GM21360 (cell line): ENCODE measurements at regions not wholly inside any gene's neighbourhood (a gene's known extent, or its start where the extent isn't known, plus 50 kb on each side); places are given as distances from the start of the nearest gene placed in this dataset.

Source experiments
- ATAC-seq: cut with Tn5 transposase; IDR thresholded peaks from one replicate; pipeline ENCODE4 v1.9.1; 2021; ENCODE audit warnings: mild to moderate bottlenecking, moderate library complexity; ENCODE audit not compliant: unreplicated experiment

DNA sequence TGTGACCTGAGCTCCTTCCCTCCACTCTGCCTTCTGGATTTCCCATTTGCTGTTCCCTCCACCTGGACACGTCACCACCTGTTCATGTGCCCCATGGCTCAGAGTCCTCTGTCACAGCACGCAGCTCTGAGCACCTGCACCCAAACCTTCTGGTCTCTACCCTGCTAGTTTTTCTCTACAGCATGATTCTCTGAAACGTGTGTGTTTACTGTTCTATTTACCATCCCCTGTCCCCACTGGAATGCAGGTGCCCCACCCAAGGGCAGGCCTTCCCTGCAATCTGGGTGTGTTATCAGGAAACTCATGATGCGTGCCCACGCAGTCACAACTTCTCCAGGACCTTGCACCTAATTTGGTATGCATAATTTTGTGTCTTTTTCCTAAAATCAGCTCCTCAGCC, 284.4 kb upstream of the IGFBP3 start:
- ATAC-seq = no peak

DNA sequence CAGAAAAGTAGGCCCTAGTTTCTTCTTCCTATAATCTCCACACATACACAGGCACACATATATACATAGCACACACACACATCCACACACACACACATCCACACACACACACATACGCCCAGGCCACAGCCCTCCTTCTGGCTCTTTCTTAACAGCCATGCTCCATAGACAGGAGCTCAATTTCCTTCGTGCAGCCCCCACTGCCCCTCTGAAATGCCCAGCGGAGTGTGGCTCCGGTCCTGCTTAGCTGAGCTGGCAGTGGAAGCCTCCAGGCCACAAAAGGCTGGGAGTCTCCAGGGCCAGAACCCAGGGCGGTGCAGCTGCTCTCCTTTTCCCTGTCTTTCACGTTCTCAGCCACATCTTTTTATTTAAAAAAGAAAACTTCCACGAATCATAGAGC, 282.9 kb upstream of the IGFBP3 start:
- no peak for ATAC-seq

DNA sequence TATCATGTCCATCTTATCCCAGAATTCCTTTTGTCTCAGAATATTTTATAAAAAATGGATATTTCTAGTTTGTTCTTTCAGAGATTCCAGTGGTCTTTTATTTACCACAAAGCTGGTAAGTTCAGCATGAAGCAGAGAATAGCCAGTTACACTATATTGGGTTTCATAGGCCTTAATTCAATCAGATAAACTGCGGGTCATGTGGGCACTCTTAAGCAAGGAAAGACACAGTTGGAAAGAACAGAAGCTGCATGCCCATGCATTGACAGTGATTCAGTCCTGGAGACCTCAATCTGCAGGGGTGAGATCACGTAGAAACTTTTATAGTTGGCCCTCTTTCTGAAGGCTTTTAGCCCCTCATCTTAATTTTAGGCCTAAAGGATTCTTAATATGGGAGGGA, 281.3 kb upstream of the IGFBP3 start:
- no peak for ATAC-seq

DNA sequence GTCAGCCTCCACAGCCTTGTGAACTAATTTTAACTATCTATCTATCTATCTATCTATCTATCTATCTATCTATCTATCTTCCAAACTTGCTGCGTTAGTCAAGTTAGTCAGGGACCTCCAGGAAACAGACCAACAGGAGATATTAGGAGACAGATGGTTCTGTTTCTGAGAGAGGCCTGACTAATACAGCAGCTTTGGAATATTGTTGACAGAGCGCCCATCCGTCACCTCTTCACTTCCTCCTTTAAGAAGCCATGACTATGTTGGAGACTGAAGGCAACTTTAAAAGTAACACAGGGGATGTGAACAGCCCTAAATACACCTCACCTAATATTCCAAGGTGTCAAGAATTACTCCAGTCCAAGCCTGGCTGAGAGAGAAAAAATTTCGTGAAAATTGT, 280.9 kb upstream of the IGFBP3 start:
- no peak for ATAC-seq

DNA sequence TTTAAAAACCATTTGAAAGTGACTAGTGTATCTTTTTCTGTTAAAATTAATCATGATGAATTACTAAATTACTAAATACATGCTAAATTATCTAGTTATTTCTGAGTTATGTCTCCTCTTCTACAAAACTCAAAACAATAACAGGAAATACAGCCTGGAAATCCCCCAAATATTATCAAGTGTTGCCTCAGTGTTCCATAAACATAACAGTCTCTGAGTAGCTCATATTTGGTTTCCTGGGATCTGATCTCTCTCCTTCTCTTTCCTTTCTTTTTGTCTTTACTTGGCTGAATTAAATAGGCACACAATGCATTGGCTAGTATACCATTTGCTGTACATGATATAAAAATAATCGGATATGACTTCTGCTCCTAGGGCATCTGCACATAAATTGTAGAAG, 277.6 kb upstream of the IGFBP3 start:
- ATAC-seq = no peak

DNA sequence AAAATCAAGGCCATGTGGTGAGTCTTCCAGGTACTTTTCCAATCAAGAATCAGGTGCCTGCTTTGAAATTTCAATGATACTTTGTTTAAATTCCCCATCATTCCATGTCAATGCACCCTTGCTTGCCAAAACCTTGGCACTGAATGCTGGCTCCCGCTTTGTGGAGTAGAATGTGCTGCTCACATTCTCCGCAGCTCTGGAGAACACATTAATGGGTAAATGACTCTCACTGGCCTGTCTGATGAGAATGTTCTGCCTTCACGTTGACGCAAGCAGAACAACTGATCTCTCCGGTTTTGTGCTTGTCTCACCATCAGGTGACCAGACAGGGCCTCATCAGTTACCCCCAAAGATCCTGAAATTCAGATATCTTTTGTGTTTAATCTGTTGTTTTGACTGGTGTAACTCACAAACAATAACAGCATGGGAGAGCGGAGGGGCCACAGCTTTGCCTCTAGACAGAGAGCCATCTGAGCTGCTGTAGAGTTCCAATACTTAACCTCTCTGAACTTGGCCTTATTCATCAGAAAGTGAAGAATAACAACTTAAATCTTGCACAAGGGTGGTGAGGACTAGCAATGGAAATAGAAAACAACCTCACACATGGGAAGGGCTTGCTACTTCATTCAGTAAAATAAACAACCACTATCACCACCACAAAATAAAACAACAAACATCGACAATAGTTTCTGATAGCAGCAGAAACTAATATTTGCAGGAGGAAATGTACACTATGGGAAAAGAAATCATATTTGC, 276.9 kb upstream of the IGFBP3 start:
- ATAC-seq = no peak

DNA sequence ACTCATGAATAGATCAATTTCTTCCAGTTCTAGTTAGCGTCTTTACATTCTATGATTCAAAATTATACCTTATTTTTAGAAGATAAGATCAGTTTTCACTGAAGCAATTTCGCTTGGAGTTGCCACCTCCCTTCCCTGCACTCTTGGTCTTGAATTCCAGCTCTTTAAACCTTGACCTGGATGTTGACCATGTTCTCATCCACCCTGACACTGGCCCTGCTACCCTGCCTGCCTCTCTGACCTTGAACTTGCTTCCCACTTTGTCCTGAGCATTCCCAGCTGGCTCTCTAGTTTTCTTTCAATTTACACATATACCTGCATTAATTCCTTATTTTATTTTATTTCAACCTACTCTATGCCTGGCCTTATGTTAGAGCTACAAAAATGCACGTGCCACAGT, 274.9 kb upstream of the IGFBP3 start:
- ATAC-seq = no peak

DNA sequence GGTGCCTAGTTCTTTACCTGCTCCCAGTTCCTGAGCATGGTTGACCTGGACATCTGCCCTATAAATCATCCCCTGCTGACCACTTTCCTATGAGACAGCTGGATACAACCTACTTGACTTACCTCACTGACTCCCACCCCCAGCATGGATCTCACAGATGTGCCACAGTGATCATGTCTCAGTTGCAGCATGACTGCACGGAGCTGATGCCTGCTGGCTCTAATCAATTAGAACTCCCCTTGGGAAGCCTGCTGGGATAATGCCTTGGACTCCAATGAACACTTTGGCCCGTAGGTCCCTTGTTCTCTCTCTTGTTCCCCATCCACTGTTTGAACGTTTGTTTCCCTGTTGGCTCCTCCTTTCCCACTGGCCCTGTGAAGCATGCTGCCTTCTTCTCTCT, 271.2 kb upstream of the IGFBP3 start:
- ATAC-seq = no peak

DNA sequence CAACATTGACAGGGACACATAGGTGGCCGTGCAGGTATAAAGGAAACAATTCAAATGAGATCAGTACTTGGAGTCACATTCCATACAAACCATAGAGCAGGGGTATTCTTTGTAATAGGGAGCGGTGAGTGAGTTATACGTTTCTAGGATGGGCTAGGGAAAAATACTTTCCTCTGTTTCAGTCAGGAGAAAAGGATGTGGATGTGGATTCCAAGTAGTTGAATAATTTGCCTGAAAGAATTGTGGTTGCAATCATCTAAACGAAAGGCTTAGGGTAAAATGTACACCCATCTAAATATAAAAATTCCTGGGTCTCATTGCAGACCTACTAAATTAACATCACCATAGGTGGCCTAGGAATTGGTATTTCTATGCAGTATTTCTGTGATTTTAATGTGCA, 270.7 kb upstream of the IGFBP3 start:
- no peak for ATAC-seq

DNA sequence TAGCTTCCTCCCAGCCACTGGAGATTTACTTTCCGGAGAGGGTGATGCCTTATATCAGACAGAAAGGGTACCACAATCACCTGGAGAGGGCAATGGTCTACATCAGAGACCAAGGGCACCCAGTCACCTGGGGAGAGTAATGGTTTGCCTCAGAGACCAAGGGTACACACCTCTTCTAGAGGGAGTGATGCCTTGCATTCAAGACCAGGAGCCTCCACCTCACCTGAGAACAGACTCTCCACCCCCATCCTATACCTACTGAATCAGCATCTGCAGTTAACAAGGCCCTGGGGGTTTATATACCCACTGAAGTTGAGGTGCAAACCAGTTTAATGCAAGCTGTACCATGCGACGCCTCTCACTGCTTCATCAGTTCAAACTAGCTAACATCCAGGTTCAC, 270.2 kb upstream of the IGFBP3 start:
- ATAC-seq = no peak

DNA sequence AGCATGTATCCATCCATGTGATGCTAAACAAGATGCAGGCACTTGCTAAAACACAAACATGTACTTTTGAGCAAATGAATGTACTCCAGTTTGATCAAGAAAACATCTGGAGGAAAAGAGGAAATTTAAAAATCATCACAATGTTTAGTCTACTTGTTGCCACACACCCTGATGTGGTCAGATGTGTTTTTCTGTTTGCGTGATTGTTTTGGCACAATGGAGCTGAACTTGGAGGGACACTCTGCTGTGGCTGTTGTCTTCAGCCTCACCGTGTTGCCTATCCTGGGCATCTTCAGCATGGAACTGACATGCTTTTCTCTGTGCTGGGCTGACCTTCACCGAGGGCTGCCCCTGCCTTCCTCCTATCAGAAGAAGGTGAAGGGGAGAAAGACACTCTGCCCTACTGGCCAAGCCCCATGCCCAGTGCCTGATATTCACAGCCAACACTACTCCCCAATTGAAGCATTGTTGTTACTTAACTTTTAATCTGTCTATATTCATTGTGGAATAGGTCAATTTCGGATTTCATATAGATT, 268.3 kb upstream of the IGFBP3 start:
- no peak for ATAC-seq

DNA sequence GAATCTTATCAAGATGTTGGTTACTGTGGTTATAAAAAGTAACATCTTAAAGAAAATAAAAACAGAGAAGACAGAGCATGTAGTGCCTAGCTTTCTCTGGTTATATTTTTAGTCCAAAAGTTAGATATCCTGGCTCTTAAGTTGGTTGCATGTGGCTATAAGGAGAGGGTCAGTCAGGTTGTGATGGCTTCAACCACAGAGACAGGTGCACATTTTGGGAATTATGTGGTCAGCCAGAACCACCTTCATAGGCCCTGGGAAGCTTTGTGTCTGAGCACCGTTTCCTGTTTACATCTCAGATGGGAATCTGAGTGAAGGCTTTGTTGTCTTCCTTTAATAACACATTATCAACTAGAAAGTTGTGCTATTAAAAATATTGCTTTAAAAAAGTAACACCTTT, 265.1 kb upstream of the IGFBP3 start:
- no peak for ATAC-seq

DNA sequence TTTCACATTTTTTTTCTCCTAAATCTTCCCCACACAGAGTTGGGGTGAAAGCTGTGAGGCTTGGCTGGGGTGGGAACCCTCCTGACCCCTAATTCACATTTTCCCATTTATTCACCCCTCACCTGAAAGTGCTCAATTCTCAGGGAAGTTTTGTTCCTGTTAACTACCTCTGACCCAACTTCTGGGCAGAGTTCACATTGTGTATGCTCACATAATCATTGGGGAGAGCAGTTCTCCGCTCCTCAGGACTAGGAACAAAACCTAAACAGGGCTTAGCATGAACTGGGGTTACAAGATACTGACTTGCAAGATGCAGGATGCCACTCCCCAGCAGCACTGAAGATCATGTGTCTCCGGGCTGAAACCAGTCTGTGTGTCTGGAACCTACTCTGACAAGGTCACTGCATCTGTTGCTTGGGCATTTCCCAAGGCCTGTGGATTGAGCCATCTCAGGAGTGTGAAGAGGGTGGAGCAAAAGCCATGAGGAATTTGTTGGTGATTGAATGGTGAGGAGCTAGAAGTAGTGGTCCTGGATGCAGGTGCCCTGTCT, 258.1 kb upstream of the IGFBP3 start:
- ATAC-seq = no peak

DNA sequence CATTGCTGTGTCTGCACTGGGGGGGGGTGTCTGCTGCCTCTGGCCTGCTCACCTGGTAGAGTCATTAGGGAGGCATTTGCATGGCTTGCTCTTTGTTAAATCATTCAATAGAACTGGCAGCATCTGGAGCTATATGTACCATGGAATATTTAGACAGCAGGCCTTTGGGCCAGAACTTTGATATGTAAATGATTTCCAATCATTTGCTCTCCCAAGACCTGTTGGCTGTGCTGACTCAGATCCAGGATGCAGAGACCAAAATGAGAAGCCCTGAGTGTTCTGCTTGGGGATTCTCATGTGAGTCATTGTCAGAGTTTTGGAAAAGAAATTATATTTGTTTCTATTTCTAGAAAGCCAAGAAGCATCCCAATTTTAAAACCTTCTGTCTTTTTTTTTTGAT, 257.6 kb upstream of the IGFBP3 start:
- ATAC-seq = no peak

DNA sequence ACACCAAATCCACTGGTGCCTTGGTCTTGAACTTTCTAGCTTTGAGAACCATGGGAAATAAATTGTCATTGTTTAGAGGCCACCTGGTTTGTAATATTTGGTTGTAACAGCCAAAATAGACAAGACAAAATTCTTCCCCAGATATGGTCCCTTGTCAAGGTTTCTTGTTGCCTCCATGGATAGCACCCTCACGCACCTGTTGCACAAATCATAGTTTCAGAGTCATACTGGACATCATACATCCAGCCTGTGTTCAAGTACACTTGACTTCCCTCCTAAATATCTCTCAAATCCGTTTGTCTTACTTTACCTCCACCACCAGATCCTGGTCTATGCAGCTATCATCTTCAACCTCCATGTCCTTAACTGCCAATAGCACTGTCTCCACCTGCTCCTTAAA, 256.7 kb upstream of the IGFBP3 start:
- no peak for ATAC-seq

DNA sequence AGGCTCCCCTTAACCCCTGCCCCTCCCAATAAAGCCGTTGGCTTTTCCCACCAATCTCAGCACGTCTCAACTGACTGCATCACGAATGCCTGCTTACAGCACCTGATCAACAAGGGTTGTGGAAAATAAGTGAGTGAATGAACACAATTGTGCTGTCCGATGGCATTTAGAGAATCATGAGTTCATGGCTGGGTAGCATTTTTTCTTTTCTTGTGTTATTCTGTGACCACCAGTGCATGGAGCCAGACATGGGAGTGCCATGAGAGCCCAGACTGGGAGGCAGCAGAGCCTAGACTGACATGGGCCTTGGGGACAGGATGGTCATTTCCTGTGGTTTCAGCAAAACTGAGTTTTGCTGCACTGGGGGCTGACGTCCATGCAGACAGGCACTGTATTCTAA, 254.1 kb upstream of the IGFBP3 start:
- no peak for ATAC-seq

DNA sequence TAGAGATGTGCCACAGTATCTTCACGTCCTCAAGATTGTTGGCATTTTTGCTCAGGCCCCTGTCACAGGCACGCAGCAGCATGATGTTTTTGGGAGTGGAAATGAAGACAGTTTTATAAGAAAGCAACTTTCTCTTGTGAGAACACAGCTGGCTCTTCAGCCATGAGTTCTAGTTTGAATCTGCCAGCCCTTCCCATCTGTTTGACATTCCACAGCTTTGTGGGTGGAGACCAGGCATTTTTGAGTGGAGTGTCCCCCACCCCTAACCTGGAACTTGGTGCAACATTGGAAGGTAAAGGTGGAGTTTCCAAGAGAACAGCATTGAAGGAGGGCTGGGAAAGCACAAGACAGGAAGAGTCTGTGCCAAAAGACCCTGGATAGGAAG, 253.1 kb upstream of the IGFBP3 start:
- no peak for ATAC-seq

DNA sequence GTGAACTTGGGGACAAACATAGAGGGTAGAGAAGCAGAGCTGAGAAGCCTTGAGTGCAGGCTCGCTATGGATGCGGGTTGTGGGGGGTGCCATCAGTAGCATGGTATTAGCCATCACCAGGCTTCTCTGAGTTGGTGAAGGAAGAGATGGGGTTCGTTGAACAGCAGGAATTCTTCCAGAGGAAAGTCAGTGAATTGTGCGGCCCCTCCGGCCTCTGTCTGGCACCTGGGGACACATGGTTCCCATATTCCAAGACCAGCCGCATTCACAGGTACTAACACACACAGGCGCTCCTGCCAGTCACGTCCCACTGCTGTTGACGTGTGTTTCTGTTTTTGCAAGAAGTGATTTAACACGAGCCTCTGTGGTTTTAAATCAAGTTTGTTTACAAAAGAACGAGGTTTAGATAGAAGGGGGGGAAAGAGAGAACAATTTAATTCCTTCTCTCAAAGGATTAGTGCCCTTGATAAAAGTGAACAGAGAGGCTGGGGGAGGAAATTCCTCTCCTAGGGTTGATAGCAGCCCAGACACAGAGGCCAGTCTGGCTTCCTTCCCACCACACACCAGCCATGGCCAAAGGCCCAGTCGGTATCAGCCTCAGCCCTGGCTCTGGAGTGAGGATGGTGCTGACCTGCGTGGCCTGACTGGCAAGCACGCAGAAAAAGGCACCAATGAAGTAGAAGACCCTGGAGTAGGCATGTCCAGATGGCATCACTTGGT, 252.6 kb upstream of the IGFBP3 start:
- no peak for ATAC-seq

DNA sequence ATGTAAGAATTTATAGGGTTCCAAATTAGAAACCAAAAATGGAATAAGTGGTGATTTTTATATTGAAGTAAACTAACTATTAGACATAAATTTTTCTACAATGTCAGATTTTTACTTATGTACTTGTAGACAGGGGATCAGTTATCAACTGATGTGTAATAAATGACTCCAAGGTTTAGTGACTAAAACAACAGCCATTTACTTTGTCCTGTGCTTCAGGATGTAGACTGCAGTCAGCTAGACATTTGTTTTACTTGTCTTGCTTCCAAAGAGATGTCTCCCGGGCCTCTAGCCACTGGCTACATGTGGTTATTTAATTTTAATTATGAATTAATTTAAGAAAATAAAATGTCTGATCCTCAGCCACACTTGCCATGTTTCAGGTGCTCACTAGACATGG, 249.7 kb upstream of the IGFBP3 start:
- no peak for ATAC-seq

DNA sequence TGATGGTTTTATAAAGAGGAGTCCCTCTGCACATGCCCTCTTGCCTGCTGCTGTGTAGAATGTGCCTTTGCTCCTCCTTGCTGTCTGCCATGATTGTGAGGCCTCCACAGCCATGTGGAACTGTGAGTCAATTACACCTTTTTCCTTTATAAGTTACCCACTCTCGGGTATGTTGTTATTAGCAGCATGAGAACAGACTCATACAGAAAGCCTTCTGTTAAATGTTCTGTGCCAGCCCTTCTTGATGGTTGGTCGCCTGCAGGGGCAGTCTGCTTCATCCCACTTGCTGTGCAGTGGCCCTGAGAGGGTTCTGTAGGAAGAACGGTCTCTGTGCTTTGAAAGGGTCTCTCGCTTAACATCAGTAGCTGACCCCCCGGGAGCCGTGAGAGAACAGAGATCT, 248.9 kb upstream of the IGFBP3 start:
- no peak for ATAC-seq

DNA sequence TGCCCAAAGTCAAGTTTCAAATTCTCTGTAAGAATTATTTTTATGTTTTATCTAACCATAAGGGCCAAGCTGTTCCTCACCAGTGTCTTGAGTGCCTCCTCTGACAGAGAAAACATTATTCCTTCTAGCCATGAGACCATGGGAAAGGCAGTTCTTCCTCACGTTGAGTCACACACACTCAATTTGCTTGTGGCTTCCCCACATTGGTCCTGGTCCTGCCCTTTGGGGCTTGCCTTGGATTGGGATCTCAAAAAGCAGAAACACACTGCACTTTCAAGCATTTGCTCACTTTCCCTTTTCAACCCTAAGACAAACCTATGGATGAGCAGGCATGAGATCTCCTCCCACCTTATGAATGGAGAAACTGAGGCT, 248.3 kb upstream of the IGFBP3 start:
- ATAC-seq = no peak

DNA sequence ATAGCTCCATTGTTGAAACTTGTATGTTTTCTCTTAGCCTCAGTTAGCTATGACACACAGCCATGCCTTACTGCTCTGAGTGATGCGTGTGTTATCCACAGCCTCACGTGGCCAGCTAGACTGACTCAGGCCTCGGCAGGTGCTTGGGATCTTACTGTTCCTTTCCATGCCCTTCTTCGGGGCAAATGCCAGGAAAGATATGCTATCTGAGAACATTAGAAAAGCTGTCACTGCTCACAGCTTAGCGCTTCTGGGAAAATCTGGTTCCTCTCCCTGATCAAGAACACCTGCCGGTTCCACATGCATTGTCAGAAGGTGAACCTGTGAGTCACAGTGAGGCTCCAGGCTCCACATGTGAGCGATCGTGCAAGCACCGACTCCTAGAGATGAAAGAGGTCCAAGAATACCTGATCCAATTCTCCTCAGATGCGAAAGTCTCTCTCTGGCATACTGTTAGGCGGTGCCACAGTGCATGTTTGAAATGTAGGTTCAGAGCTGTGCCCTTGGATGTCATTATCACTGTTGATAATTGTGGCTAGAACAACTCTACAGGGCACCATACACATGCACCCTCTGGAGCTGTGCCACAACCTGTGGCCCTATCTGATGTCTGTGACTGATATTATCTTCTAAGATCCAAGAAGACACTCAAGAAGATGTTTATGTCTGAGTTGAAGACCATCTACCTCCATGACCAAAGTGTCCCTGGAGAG, 247.8 kb upstream of the IGFBP3 start:
- ATAC-seq = no peak
